Activated CD8-positive, alpha-beta T cell treated with anti-CD3 and anti-CD28 coated beads for 36 hours (primary cell): ENCODE measurements at regions not wholly inside any gene's neighbourhood (a gene's known extent, or its start where the extent isn't known, plus 50 kb on each side); places are given as distances from the start of the nearest gene placed in this dataset.
A peak's percentile ranks its signal among the peaks of the same experiment; 100 is the strongest.

ENCODE experiments used
- ATAC-seq: fragments of 200-7000 bp; cut with Tn5 transposase; one replicate; pipeline ENCODE4 v1.10.0; 2021; ENCODE audit warnings: mild to moderate bottlenecking, moderate library complexity
- CTCF ChIA-PET: fragments of 350-600 bp; sonication (Branson Sonifier 250); formaldehyde crosslinking; loops from one replicate; lab custom pipeline; 2021; ENCODE audit warnings: antibody characterized with exemption; lab: Charles Lee
- POLR2A ChIA-PET: fragments of 350-600 bp; sonication (Branson Sonifier 250); formaldehyde crosslinking; loops from one replicate; lab custom pipeline; 2021; ENCODE audit warnings: antibody characterized with exemption; lab: Charles Lee
- DNase-seq: peaks from one replicate; pipeline ENCODE4 v3.0.0-alpha.2; 2020
- H3K27ac Mint-ChIP-seq: one replicate; pipeline ENCODE4 v1.8.0; 2021; ENCODE audit warnings: mild to moderate bottlenecking, mixed read lengths
- H3K27me3 Mint-ChIP-seq: one replicate; pipeline ENCODE4 v1.8.0; 2021; ENCODE audit warnings: mixed read lengths
- H3K36me3 Mint-ChIP-seq: one replicate; pipeline ENCODE4 v1.8.0; 2021; ENCODE audit warnings: low read depth, mixed read lengths
- H3K4me1 Mint-ChIP-seq: one replicate; pipeline ENCODE4 v1.8.0; 2021; ENCODE audit warnings: low read depth, mixed read lengths
- H3K4me3 Mint-ChIP-seq: one replicate; pipeline ENCODE4 v1.8.0; 2021; ENCODE audit warnings: mild to moderate bottlenecking, moderate library complexity, mixed read lengths
- H3K9me3 Mint-ChIP-seq: one replicate; pipeline ENCODE4 v1.8.0; 2021; ENCODE audit warnings: mixed read lengths
- CTCF ChIP-seq: fragments of 200-600 bp; IDR thresholded peaks from one replicate; pipeline ENCODE4 v1.8.0; 2022; ENCODE audit warnings: antibody characterized with exemption, mild to moderate bottlenecking
- intact Hi-C: fragments of 100-400 bp; cut with micrococcal nuclease; formaldehyde crosslinking; loops from one replicate; pipeline ENCODE4 v1.10.0; 2022

- CTCF ChIA-PET = no interaction called here
- no peak for TF ChIP-seq CTCF
- peaks cover 8% of the 10 kb centered on the region for H3K36me3 Mint-ChIP-seq
- POLR2A ChIA-PET = no interaction called here
- H3K27me3 Mint-ChIP-seq = no peaks in the 10 kb centered on the region
- H3K9me3 Mint-ChIP-seq = peaks cover 2% of the 10 kb centered on the region
- H3K27ac Mint-ChIP-seq = no peak overlapping the region
- DNase-seq (no peak), ATAC-seq (no peak)
- H3K4me3 Mint-ChIP-seq = no peak overlapping the region
- intact Hi-C loops = no loop called here
- peaks cover 28% of the 10 kb centered on the region for H3K4me1 Mint-ChIP-seq
Observed at GRCh38 chr14:97452314-97452713, 655.1 kb downstream of the VRK1 start.

- no peak for TF ChIP-seq CTCF
- peaks cover 41% of the 10 kb centered on the region for H3K4me1 Mint-ChIP-seq
- peaks cover 9% of the 10 kb centered on the region for H3K36me3 Mint-ChIP-seq
- ChIA-PET CTCF (interaction anchor here (0.8 kb wide), 1 partner anchor 110 kb away, joined by 3 read pairs; no protein-coding TSS in a partner anchor), POLR2A (interaction anchor here (1.1 kb wide), 1 partner anchor 18 kb away, joined by 3 read pairs; no protein-coding TSS in a partner anchor)
- H3K9me3 Mint-ChIP-seq = peaks cover 2% of the 10 kb centered on the region
- intact Hi-C loops = no loop called here
- H3K27me3 Mint-ChIP-seq = no peaks in the 10 kb centered on the region
- ATAC-seq (no peak), DNase-seq (no peak)
- no peak overlapping the region for H3K4me3 Mint-ChIP-seq
- H3K27ac Mint-ChIP-seq = no peak overlapping the region
Observed at GRCh38 chr14:97453991-97454390, 656.8 kb downstream of the VRK1 start.

DNA sequence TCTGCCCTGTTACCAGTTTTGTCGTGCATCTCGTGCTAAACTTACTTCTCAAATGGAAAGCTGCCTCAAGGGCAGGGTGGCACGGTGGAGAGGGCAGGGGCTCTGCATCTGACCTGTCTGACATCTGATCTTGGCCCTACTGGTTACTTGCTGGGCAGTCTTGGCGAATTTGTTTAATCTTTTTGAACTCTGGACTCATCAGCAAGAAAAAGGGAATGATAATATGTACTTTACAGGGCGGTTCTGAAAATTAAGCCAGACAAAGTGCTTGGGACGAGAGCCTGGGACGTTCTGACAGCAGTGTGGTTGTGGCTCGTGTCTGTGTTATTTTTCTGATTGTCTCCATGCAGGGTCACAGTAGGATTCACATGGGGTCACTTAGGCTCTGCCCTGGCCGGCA, 659.3 kb downstream of the VRK1 start:
- no peak for TF ChIP-seq CTCF
- DNase-seq = no peak
- peak overlapping the region; percentile 100 for H3K27ac Mint-ChIP-seq
- CTCF ChIA-PET = interaction anchor here (1.3 to 3.6 kb wide), 3 partner anchors 13 to 521 kb away, joined by 4 to 22 read pairs (median 7); no protein-coding TSS in a partner anchor
- H3K27me3 Mint-ChIP-seq = no peaks in the 10 kb centered on the region
- H3K4me3 Mint-ChIP-seq = no peak overlapping the region
- H3K36me3 Mint-ChIP-seq = peaks cover 27% of the 10 kb centered on the region
- no peak for ATAC-seq
- POLR2A ChIA-PET = interaction anchor here (1.0 to 2.8 kb wide), 2 partner anchors 12 to 47 kb away, joined by 3 to 16 read pairs; no protein-coding TSS in a partner anchor
- H3K4me1 Mint-ChIP-seq = peaks cover 50% of the 10 kb centered on the region
- peaks cover 8% of the 10 kb centered on the region for H3K9me3 Mint-ChIP-seq
- intact Hi-C loops = no loop called here

- no peak for TF ChIP-seq CTCF
- POLR2A ChIA-PET = interaction anchor here (0.8 to 3.6 kb wide), 5 partner anchors 12 to 150 kb away, joined by 3 to 16 read pairs (median 3); no protein-coding TSS in a partner anchor
- intact Hi-C loops = no loop called here
- CTCF ChIA-PET = interaction anchor here (1.3 to 3.6 kb wide), 3 partner anchors 13 to 520 kb away, joined by 4 to 22 read pairs (median 7); no protein-coding TSS in a partner anchor
- DNase-seq (peak; percentile 87), ATAC-seq (peak; percentile 87)
- peak overlapping the region; percentile 100 for H3K27ac Mint-ChIP-seq
- peaks cover 32% of the 10 kb centered on the region for H3K36me3 Mint-ChIP-seq
- H3K4me3 Mint-ChIP-seq = peak overlapping the region; percentile 92
- H3K27me3 Mint-ChIP-seq = no peaks in the 10 kb centered on the region
- peaks cover 50% of the 10 kb centered on the region for H3K4me1 Mint-ChIP-seq
- H3K9me3 Mint-ChIP-seq = peaks cover 12% of the 10 kb centered on the region
Observed at GRCh38 chr14:97456958-97457357, 659.8 kb downstream of the VRK1 start.

DNA sequence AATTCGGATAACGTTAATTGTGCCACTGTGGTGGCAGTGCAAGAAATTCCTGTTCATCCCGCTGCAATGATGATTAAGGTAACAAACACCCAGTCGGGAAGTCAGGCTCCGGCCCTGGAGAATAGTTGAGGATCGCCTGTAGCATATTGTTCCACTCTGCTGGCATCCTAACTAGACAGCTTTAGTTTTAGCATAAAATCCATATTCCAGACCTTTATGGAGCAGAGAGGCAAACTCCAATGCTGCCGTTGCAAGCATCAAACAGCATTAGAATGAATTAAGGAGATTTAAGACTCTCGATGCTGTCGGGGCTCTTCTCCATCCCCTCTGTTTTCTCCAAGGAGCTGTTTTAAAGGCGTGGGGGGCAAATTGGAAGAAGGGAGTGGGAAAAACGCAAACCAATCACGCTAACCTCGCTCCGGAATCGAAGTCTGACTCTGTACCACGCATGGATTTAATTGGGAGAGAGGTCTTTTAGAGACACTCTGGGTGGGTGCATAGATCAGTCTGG, 660.4 kb downstream of the VRK1 start:
- TF ChIP-seq CTCF = no peak
- POLR2A ChIA-PET = interaction anchor here (0.6 to 3.6 kb wide), 8 partner anchors 11 to 241 kb away, joined by 3 to 16 read pairs (median 4); no protein-coding TSS in a partner anchor
- intact Hi-C loops = no loop called here
- Mint-ChIP-seq H3K27me3 (no peaks in the 10 kb centered on the region), H3K4me1 (peaks cover 50% of the 10 kb centered on the region), H3K27ac (peak overlapping the region; percentile 100), H3K4me3 (peak overlapping the region; percentile 92), H3K9me3 (peaks cover 16% of the 10 kb centered on the region), H3K36me3 (peaks cover 39% of the 10 kb centered on the region)
- CTCF ChIA-PET = interaction anchor here (1.3 to 3.6 kb wide), 3 partner anchors 14 to 520 kb away, joined by 4 to 22 read pairs (median 7); no protein-coding TSS in a partner anchor
- DNase-seq = no peak
- ATAC-seq = no peak
